Cardiac fibroblast (primary cell): ENCODE measurements at regions not wholly inside any gene's neighbourhood (a gene's known extent, or its start where the extent isn't known, plus 50 kb on each side); places are given as distances from the start of the nearest gene placed in this dataset.

Experiments used
- DNase-seq, 2 donors: peaks; one replicate each; pipeline versions ENCODE4 v3.0.0 to v3.0.0-alpha.2; 2010; ENCODE audit warnings: low read depth in 2 of 2
- H3K4me3 ChIP-seq, 2 donors: replicated peaks in 1 of 2; 1 replicate in 1 of 2; 2 replicates in 1 of 2; pipeline ENCODE4 v1.5.1; 2011; ENCODE audit warnings: low read depth in 2 of 2, low read length in 2 of 2, mild to moderate bottlenecking in 2 of 2, moderate library complexity in 1 of 2
- TF ChIP-seq, protein P1 (sequence below): IDR thresholded peaks from one replicate; pipeline ENCODE4 v1.5.1; 2011; ENCODE audit warnings: low read depth, mild to moderate bottlenecking, low read length, inconsistent platforms

DNA sequence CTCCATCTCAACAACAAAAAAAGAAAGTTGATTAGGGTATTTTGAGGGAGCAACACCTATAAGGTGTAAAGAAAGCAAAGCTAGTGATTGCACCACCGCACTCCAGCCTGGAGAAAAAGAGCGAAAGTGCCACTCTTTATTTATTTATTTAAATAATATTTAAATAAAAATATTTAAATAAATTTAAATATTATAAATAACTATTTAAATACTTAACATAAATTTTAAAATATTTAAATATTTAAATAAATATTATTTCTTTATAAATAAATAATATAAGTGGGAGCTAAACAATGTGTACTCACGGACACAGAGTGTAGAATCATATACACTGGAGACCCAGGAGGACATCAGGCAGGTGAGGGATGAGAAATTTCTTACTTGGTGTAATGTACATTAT lies 64.4 kb upstream of the TRIO start:
- TF ChIP-seq, protein P1, sequence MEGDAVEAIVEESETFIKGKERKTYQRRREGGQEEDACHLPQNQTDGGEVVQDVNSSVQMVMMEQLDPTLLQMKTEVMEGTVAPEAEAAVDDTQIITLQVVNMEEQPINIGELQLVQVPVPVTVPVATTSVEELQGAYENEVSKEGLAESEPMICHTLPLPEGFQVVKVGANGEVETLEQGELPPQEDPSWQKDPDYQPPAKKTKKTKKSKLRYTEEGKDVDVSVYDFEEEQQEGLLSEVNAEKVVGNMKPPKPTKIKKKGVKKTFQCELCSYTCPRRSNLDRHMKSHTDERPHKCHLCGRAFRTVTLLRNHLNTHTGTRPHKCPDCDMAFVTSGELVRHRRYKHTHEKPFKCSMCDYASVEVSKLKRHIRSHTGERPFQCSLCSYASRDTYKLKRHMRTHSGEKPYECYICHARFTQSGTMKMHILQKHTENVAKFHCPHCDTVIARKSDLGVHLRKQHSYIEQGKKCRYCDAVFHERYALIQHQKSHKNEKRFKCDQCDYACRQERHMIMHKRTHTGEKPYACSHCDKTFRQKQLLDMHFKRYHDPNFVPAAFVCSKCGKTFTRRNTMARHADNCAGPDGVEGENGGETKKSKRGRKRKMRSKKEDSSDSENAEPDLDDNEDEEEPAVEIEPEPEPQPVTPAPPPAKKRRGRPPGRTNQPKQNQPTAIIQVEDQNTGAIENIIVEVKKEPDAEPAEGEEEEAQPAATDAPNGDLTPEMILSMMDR: no peak
- H3K4me3 ChIP-seq: no peak overlapping the region
- DNase-seq: no peak

GRCh38 chr5:14077501-14077900 lies 65.6 kb upstream of the TRIO start:
- no peak overlapping the region for H3K4me3 ChIP-seq
- DNase-seq: no peak
- TF ChIP-seq, protein P1: no peak

DNA sequence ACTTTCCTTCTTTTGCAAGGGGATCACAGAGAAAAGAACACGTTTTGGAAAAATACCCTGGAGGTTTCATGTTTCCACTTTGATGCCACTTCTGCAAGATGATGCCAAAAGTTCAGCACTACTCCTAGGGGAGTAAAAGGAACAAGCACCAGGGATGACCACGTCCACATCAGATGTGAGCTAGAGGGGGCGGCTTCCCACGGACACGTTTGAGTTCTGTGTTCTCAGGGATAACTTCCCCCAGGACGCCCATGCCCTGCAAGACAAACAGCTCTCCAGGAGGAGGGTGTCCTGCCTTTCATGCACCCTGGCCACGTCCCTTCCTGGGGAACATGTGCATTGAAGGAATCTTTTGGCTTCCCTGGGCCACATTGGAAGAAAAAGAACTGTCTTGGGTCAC lies 66.6 kb upstream of the TRIO start:
- DNase-seq: no peak
- no peak overlapping the region for H3K4me3 ChIP-seq
- TF ChIP-seq, protein P1: no peak

DNA sequence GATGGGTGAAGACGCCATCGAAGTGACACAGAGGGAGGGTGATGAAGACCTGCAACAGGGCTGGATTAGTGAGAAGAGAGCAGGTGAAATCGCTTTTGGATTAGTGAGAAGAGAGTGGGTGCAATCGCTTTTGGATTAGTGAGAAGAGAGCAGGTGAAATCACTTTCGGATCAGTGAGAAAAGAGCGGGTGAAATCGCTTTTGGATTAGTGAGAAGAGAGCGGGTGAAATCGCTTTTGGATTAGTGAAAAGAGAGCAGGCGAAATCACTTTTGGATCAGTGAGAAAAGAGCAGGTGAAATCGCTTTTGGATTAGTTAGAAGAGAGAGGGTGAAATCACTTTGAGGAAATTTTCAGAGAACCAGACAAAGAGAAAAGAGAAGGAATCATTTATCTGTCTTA lies 67.2 kb upstream of the TRIO start:
- H3K4me3 ChIP-seq: no peak overlapping the region
- TF ChIP-seq, protein P1: no peak
- no peak for DNase-seq

- no peak overlapping the region for H3K4me3 ChIP-seq
- no peak for DNase-seq
- TF ChIP-seq, protein P1: no peak
These were observed 71.7 kb upstream of the TRIO start for GRCh38 chr5:14071433-14071832.

DNA sequence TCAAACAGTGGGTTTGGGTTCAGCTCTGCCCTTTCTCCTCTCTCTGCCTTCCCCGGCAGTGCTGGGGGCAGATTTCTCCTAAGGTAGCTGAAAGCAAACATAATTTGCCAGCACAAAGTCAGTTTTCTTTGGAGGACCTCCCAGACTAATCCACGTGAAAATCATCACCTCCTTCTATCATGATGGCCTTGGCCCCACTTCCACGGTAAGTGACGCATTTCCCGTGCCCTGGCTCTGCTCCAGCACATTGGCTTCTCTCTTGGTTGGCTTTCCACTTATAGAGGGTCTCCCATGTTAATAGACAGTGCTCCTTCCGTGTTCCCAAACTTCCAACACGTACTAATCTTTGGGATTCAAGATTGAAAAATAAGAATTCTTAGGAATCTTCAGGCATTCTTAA lies 74.1 kb upstream of the TRIO start:
- TF ChIP-seq, protein P1: no peak
- DNase-seq: peak in 1 of 2 donors; percentile 18
- no peak overlapping the region for H3K4me3 ChIP-seq

DNA sequence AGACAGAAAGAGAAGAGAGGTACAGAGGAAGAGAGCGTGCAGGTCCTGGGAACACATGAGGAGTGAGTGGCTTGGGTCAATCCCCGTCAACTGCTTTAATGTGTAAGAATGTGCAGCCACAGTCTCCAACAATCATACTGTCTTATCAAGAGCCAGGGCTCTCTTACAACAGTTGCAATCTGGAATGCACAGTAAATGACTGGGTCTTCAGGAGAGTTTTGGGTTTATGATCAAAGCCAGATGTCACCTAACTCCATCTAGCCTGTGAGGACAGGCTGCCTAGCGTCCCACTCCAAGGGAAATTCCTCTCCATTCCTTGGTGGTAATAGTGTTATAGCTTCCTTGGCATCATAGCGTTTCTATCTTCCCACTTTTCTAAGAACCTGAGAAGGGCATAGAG lies 75.0 kb upstream of the TRIO start:
- no peak overlapping the region for H3K4me3 ChIP-seq
- no peak for DNase-seq
- TF ChIP-seq, protein P1: no peak
